BE2C (cell line): ENCODE measurements at regions not wholly inside any gene's neighbourhood (a gene's known extent, or its start where the extent isn't known, plus 50 kb on each side); places are given as distances from the start of the nearest gene placed in this dataset.

Experiments
- DNase-seq: peaks from one replicate; pipeline ENCODE4 v3.0.0-alpha.2; 2020
- H3K27me3 ChIP-seq: fragments of 250-450 bp; sonication (Bioruptor Pico); 2 replicates; pipeline ENCODE4 v1.5.1; 2020; ENCODE audit warnings: mild to moderate bottlenecking
- H3K36me3 ChIP-seq: fragments of 250-450 bp; sonication (Bioruptor Pico); 2 replicates; pipeline ENCODE4 v1.5.1; 2020; ENCODE audit warnings: mild to moderate bottlenecking
- H3K4me1 ChIP-seq: fragments of 250-450 bp; sonication (Bioruptor Pico); 2 replicates; pipeline ENCODE4 v1.5.1; 2020
- H3K4me3 ChIP-seq: 2 replicates; pipeline ENCODE4 v1.5.1; 2011; ENCODE audit warnings: low read depth, low read length
- H3K9me3 ChIP-seq: fragments of 250-450 bp; sonication (Bioruptor Pico); 2 replicates; pipeline ENCODE4 v1.5.1; 2020
- CTCF ChIP-seq: IDR thresholded peaks from 2 replicates; pipeline ENCODE4 v1.5.1; 2012; ENCODE audit warnings: mild to moderate bottlenecking, low read depth, low read length

- no peaks in the 10 kb centered on the region for H3K36me3 ChIP-seq
These were observed 195.1 kb downstream of the KCNS3 start for GRCh38 chr2:18073601-18074000.

GRCh38 chr2:18067588-18068384, 189.3 kb downstream of the KCNS3 start:
- Histone ChIP-seq H3K4me3 (no peak overlapping the region), H3K36me3 (no peaks in the 10 kb centered on the region), H3K27me3 (no peaks in the 10 kb centered on the region; the same call in 1 of the 2 replicates), H3K4me1 (no peaks in the 10 kb centered on the region), H3K9me3 (no peaks in the 10 kb centered on the region)
- DNase-seq: no peak
- TF ChIP-seq CTCF: no peak

More at GRCh38 chr2:18073601-18074000, 195.1 kb downstream of the KCNS3 start:
- H3K4me3 ChIP-seq: no peak overlapping the region
- no peaks in the 10 kb centered on the region for H3K9me3 ChIP-seq
- no peak for DNase-seq
- H3K27me3 ChIP-seq: no peaks in the 10 kb centered on the region; the same call in 1 of the 2 replicates
- no peaks in the 10 kb centered on the region for H3K4me1 ChIP-seq
- no peak for TF ChIP-seq CTCF

- no peak for DNase-seq
- Histone ChIP-seq H3K9me3 (no peaks in the 10 kb centered on the region), H3K36me3 (no peaks in the 10 kb centered on the region), H3K4me1 (no peaks in the 10 kb centered on the region), H3K27me3 (no peaks in the 10 kb centered on the region; the same call in 1 of the 2 replicates), H3K4me3 (no peak overlapping the region)
- no peak for TF ChIP-seq CTCF
These were observed 188.4 kb downstream of the KCNS3 start for GRCh38 chr2:18066894-18067293.

GRCh38 chr2:18066066-18066465, 187.6 kb downstream of the KCNS3 start:
- Histone ChIP-seq H3K4me3 (no peak overlapping the region), H3K36me3 (no peaks in the 10 kb centered on the region), H3K4me1 (no peaks in the 10 kb centered on the region), H3K9me3 (no peaks in the 10 kb centered on the region), H3K27me3 (no peaks in the 10 kb centered on the region; the same call in 1 of the 2 replicates)
- no peak for TF ChIP-seq CTCF
- no peak for DNase-seq

GRCh38 chr2:18065249-18065648, 186.8 kb downstream of the KCNS3 start:
- H3K36me3 ChIP-seq: no peaks in the 10 kb centered on the region
- H3K9me3 ChIP-seq: no peaks in the 10 kb centered on the region
- no peak for TF ChIP-seq CTCF
- no peaks in the 10 kb centered on the region; the same call in 1 of the 2 replicates for H3K27me3 ChIP-seq
- H3K4me3 ChIP-seq: no peak overlapping the region
- no peaks in the 10 kb centered on the region for H3K4me1 ChIP-seq
- DNase-seq: no peak

GRCh38 chr2:18063826-18064470, 185.5 kb downstream of the KCNS3 start:
- Histone ChIP-seq H3K4me3 (no peak overlapping the region), H3K4me1 (no peaks in the 10 kb centered on the region), H3K27me3 (no peaks in the 10 kb centered on the region; the same call in 1 of the 2 replicates), H3K9me3 (no peaks in the 10 kb centered on the region), H3K36me3 (no peaks in the 10 kb centered on the region)
- no peak for DNase-seq
- TF ChIP-seq CTCF: no peak
